ENCODE measurements at regions not wholly inside any gene's neighbourhood (a gene's known extent, or its start where the extent isn't known, plus 50 kb on each side); places are given as distances from the start of the nearest gene placed in this dataset.

DNA sequence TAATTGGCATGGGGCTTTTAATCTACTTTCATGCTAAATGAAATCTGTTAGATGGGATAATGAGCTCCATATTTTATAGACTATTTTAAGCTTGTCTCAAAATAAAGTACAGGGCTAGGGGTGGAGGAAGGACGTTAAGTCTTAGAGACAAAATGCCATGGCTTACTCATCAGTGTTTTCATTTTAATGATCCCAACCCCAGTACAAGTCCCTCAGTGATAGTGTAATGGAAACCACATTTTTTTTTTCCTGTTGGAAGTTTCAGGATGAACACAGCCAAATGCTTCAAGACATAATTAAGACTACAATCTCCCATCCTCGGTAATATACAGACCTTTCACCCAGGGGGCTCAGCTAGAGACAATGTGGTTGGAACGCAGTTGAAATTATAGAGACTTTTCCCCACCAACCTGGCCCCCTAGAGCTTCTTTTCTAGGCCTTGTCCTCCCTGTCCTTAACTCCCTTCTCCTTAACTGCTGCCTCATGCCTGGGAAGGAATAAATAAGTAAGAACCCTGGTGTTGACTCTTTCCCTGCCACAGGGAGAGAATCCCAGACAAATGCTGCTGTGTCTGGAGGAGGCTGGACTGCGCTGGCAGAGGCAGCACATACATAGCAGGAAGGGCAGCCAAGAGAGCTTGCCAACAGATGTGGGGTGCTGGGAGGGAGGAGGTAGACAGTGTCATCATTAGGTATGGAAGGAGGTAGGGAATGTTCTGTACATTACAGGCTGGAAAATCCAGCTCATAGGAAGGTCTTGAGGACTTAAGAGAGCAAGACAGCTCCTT is 115.4 kb upstream of the ROPN1 start:
- TF ChIP-seq CTCF (IDR thresholded peaks at IDR 0.05), result no peak
- TF ChIP-seq POLR2A (IDR thresholded peaks at IDR 0.05), result no peak
- TF ChIP-seq EP300 (IDR thresholded peaks at IDR 0.05), result no peak
